ENCODE measurements at regions not wholly inside any gene's neighbourhood (a gene's known extent, or its start where the extent isn't known, plus 50 kb on each side); places are given as distances from the start of the nearest gene placed in this dataset.

DNA sequence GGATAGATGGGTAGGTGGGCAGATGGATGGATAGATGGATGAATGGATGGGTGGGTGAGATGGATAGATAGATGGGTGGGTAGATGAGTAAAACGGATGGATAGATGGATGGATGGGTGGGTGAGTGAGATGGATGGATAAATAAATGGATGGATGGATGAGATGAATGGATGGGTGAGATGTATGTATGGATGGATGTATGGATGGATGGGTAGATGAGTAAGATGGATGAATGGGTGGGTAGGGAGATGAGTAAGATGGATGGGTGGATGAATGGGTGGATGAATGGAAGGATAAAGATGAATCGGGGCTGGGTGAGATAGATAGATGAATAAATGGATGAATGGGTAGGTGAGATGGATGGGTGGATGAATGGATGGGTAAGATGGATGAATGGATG, 210.1 kb downstream of the TFAP2C start:
- TF ChIP-seq CTCF (conservative IDR thresholded peaks at IDR 0.05; ENCODE audit: low read depth, low read length) (no peak), EZH2 (IDR thresholded peaks at IDR 0.05; ENCODE audit: borderline replicate concordance, low read depth, low read length, poor library complexity, severe bottlenecking) (no peak)
